ENCODE measurements at regions not wholly inside any gene's neighbourhood (a gene's known extent, or its start where the extent isn't known, plus 50 kb on each side); places are given as distances from the start of the nearest gene placed in this dataset.
"Not testable (repeated sequence)": the region's sequence is repeated elsewhere in the genome, so short reads cannot be mapped to it uniquely, and the experiment has no call there.

DNA sequence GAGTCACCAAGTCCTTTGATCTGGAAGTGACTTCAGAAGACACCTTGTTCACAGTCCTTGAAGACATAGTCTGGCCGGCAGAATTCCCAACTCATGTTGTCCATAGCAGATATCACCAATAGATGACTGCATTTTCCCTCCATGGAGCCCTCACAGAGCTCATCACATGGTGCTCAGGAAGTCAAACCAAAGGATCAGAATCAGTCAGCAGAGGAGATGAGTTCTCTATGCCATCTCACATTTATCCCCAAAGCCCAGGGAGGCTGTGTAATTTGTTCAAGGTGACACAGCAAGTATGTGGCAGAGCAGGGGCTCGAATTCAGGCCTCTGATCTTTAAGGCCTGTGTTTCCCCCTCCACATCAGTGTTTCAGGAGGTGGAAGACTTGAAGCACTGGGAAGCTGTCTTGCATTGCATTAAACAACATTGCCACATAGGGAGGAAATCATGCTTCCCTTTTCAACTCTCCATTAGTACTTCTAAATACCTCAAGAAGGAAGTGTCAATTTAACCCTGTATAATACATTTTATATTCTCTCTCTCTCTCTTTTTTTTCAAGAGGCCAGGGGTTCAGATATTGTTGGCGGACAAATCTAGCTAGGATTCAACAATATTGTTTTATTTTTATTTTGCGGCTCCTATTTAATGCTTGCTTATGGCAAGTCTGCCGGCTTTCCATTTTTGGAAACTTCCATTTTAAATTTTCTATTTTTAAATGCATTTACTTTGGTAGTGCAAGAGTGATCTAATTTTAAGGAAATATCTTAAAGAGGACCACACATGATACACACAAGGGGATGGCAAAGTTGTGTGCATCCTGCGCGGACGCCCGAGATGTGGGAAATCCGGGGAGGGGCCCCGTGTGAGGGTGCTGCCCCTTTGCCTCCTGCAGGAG, 61.9 kb downstream of the NPIPB5 start:
- TF ChIP-seq, protein P1, sequence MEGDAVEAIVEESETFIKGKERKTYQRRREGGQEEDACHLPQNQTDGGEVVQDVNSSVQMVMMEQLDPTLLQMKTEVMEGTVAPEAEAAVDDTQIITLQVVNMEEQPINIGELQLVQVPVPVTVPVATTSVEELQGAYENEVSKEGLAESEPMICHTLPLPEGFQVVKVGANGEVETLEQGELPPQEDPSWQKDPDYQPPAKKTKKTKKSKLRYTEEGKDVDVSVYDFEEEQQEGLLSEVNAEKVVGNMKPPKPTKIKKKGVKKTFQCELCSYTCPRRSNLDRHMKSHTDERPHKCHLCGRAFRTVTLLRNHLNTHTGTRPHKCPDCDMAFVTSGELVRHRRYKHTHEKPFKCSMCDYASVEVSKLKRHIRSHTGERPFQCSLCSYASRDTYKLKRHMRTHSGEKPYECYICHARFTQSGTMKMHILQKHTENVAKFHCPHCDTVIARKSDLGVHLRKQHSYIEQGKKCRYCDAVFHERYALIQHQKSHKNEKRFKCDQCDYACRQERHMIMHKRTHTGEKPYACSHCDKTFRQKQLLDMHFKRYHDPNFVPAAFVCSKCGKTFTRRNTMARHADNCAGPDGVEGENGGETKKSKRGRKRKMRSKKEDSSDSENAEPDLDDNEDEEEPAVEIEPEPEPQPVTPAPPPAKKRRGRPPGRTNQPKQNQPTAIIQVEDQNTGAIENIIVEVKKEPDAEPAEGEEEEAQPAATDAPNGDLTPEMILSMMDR (IDR thresholded peaks at IDR 0.05) = not testable (repeated sequence)
- not testable (repeated sequence) for TF ChIP-seq POLR2AphosphoS5, POLR2A (IDR thresholded peaks at IDR 0.05)
